GM21723 (cell line): ENCODE measurements at regions not wholly inside any gene's neighbourhood (a gene's known extent, or its start where the extent isn't known, plus 50 kb on each side); places are given as distances from the start of the nearest gene placed in this dataset.
"Not testable (repeated sequence)": the region's sequence is repeated elsewhere in the genome, so short reads cannot be mapped to it uniquely, and the experiment has no call there.

Experiments used
- ATAC-seq: cut with Tn5 transposase; IDR thresholded peaks from one replicate; pipeline ENCODE4 v1.9.1; 2021; ENCODE audit warnings: mild to moderate bottlenecking, moderate library complexity; ENCODE audit not compliant: unreplicated experiment

GRCh38 chr13:78160793-78161192 lies 242.2 kb upstream of the EDNRB start:
- peak; percentile 87 for ATAC-seq

GRCh38 chr13:78152415-78152814 lies 233.8 kb upstream of the EDNRB start:
- ATAC-seq = no peak

GRCh38 chr13:78147905-78148304 lies 229.3 kb upstream of the EDNRB start:
- ATAC-seq = no peak

GRCh38 chr13:78145276-78145675 lies 226.6 kb upstream of the EDNRB start:
- no peak for ATAC-seq

- ATAC-seq = no peak
Measured at GRCh38 chr13:78139765-78140164, 221.1 kb upstream of the EDNRB start.

GRCh38 chr13:78138756-78139155 lies 220.1 kb upstream of the EDNRB start:
- ATAC-seq = no peak

- peak; percentile 92 for ATAC-seq
Measured at GRCh38 chr13:78137404-78138142, 218.9 kb upstream of the EDNRB start.

- no peak for ATAC-seq
Measured at GRCh38 chr13:78136966-78137365, 218.3 kb upstream of the EDNRB start.

GRCh38 chr13:78133511-78133910 lies 214.9 kb upstream of the EDNRB start:
- ATAC-seq = no peak

- no peak for ATAC-seq
Measured at GRCh38 chr13:78131811-78132210, 213.2 kb upstream of the EDNRB start.

- ATAC-seq = no peak
Measured at GRCh38 chr13:78131346-78131745, 212.7 kb upstream of the EDNRB start.

- no peak for ATAC-seq
Measured at GRCh38 chr13:78129823-78130222, 211.2 kb upstream of the EDNRB start.

- ATAC-seq = no peak
Measured at GRCh38 chr13:78129359-78129758, 210.7 kb upstream of the EDNRB start.

GRCh38 chr13:78121459-78122348 lies 203.1 kb upstream of the EDNRB start:
- peak; percentile 65 for ATAC-seq

- ATAC-seq = no peak
Measured at GRCh38 chr13:78121001-78121400, 202.4 kb upstream of the EDNRB start.

- ATAC-seq = not testable (repeated sequence)
Measured at GRCh38 chr13:78120144-78120543, 201.5 kb upstream of the EDNRB start.

- ATAC-seq = peak; percentile 47
Measured at GRCh38 chr13:78117070-78117469, 198.4 kb upstream of the EDNRB start.

- ATAC-seq = no peak
Measured at GRCh38 chr13:78105656-78106055, 187.0 kb upstream of the EDNRB start.

GRCh38 chr13:78103936-78104335 lies 185.3 kb upstream of the EDNRB start:
- no peak for ATAC-seq

GRCh38 chr13:78102741-78103140 lies 184.1 kb upstream of the EDNRB start:
- no peak for ATAC-seq

GRCh38 chr13:78102121-78102677 lies 183.6 kb upstream of the EDNRB start:
- ATAC-seq = no peak

GRCh38 chr13:78100486-78100885 lies 181.9 kb upstream of the EDNRB start:
- ATAC-seq = no peak
